GM12878 (cell line): ENCODE measurements at regions not wholly inside any gene's neighbourhood (a gene's known extent, or its start where the extent isn't known, plus 50 kb on each side); places are given as distances from the start of the nearest gene placed in this dataset.

ENCODE experiments used
- ESRRA ChIP-seq: IDR thresholded peaks from 2 replicates; pipeline ENCODE4 v1.6.1; 2012; ENCODE audit warnings: mild to moderate bottlenecking, low read length, improper control_type of control experiment
- EZH2 ChIP-seq: IDR thresholded peaks from 2 replicates; pipeline ENCODE4 v1.6.1; 2012; ENCODE audit warnings: low read depth, mild to moderate bottlenecking, control low read depth, inconsistent platforms, low read length, borderline replicate concordance; ENCODE audit not compliant: control insufficient read depth
- FOXM1 ChIP-seq: IDR thresholded peaks from 2 replicates; pipeline ENCODE4 v1.6.1; 2012; ENCODE audit warnings: low read depth, mild to moderate bottlenecking, inconsistent platforms, low read length, moderate library complexity
- KLF5 ChIP-seq: fragments of 450-650 bp; IDR thresholded peaks from 2 replicates; pipeline ENCODE4 v1.6.1; 2014; ENCODE audit warnings: mild to moderate bottlenecking; ENCODE audit not compliant: partially characterized antibody
- POLR2A ChIP-seq: IDR thresholded peaks from 2 replicates; pipeline ENCODE4 v1.6.1; 2011; ENCODE audit warnings: low read depth, mild to moderate bottlenecking, low read length
- SIX5 ChIP-seq: IDR thresholded peaks from 2 replicates; pipeline ENCODE4 v1.6.1; 2011; ENCODE audit warnings: mild to moderate bottlenecking, low read depth, low read length, moderate library complexity; ENCODE audit not compliant: severe bottlenecking
- TF ChIP-seq, protein P1 (sequence below), 3 experiments: IDR thresholded peaks in 2 of 3; conservative IDR thresholded peaks in 1 of 3; 2 replicates each; pipeline ENCODE4 v1.5.1; 2011; ENCODE audit warnings: low read depth in 3 of 3, low read length in 3 of 3, mild to moderate bottlenecking in 3 of 3, control low read depth in 2 of 3, moderate library complexity in 2 of 3, inconsistent platforms in 1 of 3, mixed read lengths in 1 of 3; ENCODE audit not compliant: control insufficient read depth in 2 of 3, insufficient read depth in 1 of 3; ENCODE audit errors: extremely low read depth in 1 of 3
- TF ChIP-seq, protein P2 (sequence below): IDR thresholded peaks from 2 replicates; pipeline ENCODE4 v1.6.1; 2012; ENCODE audit warnings: mild to moderate bottlenecking, low read depth, low read length

DNA sequence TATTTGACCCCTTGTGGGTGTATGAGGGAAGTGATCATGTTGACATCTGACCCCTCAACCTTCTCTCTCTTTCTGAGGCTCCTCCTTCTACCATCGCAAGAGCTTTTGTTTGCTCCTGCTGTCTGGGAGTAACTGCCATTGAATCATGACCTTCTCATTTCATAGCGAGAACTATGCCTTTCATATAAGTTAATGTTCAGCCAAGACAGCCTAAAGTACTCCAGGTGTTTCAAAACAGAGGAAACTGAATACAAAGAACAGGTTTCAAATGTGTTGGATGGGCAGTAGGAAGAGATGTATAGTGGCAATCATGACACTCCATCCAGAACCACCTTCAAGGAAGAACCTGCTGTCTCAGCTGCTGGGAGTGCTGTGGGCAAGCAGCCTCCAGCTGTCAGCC lies 403.1 kb downstream of the MID1IP1 start:
- TF ChIP-seq, protein P1, sequence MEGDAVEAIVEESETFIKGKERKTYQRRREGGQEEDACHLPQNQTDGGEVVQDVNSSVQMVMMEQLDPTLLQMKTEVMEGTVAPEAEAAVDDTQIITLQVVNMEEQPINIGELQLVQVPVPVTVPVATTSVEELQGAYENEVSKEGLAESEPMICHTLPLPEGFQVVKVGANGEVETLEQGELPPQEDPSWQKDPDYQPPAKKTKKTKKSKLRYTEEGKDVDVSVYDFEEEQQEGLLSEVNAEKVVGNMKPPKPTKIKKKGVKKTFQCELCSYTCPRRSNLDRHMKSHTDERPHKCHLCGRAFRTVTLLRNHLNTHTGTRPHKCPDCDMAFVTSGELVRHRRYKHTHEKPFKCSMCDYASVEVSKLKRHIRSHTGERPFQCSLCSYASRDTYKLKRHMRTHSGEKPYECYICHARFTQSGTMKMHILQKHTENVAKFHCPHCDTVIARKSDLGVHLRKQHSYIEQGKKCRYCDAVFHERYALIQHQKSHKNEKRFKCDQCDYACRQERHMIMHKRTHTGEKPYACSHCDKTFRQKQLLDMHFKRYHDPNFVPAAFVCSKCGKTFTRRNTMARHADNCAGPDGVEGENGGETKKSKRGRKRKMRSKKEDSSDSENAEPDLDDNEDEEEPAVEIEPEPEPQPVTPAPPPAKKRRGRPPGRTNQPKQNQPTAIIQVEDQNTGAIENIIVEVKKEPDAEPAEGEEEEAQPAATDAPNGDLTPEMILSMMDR (IDR thresholded peaks at IDR 0.05 in 2 of 3, conservative IDR thresholded peaks at IDR 0.05 in 1 of 3; ENCODE audit: control insufficient read depth in 2 of 3, extremely low read depth in 1 of 3, insufficient read depth in 1 of 3, low read depth in 3 of 3, low read length in 3 of 3), result no peak
- TF ChIP-seq FOXM1 (no peak), EZH2 (no peak), KLF5 (no peak), POLR2A (no peak), ESRRA (no peak), SIX5 (no peak)
- TF ChIP-seq, protein P2, sequence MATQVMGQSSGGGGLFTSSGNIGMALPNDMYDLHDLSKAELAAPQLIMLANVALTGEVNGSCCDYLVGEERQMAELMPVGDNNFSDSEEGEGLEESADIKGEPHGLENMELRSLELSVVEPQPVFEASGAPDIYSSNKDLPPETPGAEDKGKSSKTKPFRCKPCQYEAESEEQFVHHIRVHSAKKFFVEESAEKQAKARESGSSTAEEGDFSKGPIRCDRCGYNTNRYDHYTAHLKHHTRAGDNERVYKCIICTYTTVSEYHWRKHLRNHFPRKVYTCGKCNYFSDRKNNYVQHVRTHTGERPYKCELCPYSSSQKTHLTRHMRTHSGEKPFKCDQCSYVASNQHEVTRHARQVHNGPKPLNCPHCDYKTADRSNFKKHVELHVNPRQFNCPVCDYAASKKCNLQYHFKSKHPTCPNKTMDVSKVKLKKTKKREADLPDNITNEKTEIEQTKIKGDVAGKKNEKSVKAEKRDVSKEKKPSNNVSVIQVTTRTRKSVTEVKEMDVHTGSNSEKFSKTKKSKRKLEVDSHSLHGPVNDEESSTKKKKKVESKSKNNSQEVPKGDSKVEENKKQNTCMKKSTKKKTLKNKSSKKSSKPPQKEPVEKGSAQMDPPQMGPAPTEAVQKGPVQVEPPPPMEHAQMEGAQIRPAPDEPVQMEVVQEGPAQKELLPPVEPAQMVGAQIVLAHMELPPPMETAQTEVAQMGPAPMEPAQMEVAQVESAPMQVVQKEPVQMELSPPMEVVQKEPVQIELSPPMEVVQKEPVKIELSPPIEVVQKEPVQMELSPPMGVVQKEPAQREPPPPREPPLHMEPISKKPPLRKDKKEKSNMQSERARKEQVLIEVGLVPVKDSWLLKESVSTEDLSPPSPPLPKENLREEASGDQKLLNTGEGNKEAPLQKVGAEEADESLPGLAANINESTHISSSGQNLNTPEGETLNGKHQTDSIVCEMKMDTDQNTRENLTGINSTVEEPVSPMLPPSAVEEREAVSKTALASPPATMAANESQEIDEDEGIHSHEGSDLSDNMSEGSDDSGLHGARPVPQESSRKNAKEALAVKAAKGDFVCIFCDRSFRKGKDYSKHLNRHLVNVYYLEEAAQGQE, result no peak
